NCI-H1048 (cell line): ENCODE measurements at regions not wholly inside any gene's neighbourhood (a gene's known extent, or its start where the extent isn't known, plus 50 kb on each side); places are given as distances from the start of the nearest gene placed in this dataset.
"Not testable (repeated sequence)": the region's sequence is repeated elsewhere in the genome, so short reads cannot be mapped to it uniquely, and the experiment has no call there.

Experiments used
- DNase-seq: peaks from one replicate; lab custom pipeline; 2025; lab: John Stamatoyannopoulos, UW

GRCh38 chr2:144124882-144125281, 395.0 kb downstream of the ZEB2 start:
- DNase-seq = no peak

- no peak for DNase-seq
Observed at GRCh38 chr2:144120487-144120886, 399.4 kb downstream of the ZEB2 start.

- DNase-seq = no peak
Observed at GRCh38 chr2:144117086-144117485, 402.8 kb downstream of the ZEB2 start.

- no peak for DNase-seq
Observed at GRCh38 chr2:144115739-144116291, 404.1 kb downstream of the ZEB2 start.

GRCh38 chr2:144114760-144115159, 405.2 kb downstream of the ZEB2 start:
- DNase-seq = no peak

- DNase-seq = no peak
Observed at GRCh38 chr2:144111437-144111836, 408.5 kb downstream of the ZEB2 start.

- not testable (repeated sequence) for DNase-seq
Observed at GRCh38 chr2:144106104-144106503, 413.8 kb downstream of the ZEB2 start.

- DNase-seq = no peak
Observed at GRCh38 chr2:144102386-144102785, 417.5 kb downstream of the ZEB2 start.

GRCh38 chr2:144099780-144100377, 420.0 kb downstream of the ZEB2 start:
- DNase-seq = no peak

- DNase-seq = no peak
Observed at GRCh38 chr2:144099340-144099739, 420.6 kb downstream of the ZEB2 start.

- no peak for DNase-seq
Observed at GRCh38 chr2:144097440-144098225, 422.3 kb downstream of the ZEB2 start.

GRCh38 chr2:144096531-144096930, 423.4 kb downstream of the ZEB2 start:
- no peak for DNase-seq

GRCh38 chr2:144094408-144095151, 425.3 kb downstream of the ZEB2 start:
- no peak for DNase-seq

GRCh38 chr2:144091622-144092021, 428.3 kb downstream of the ZEB2 start:
- DNase-seq = no peak

GRCh38 chr2:144088863-144089262, 431.1 kb downstream of the ZEB2 start:
- no peak for DNase-seq

- no peak for DNase-seq
Observed at GRCh38 chr2:144086965-144087364, 433.0 kb downstream of the ZEB2 start.

- DNase-seq = no peak
Observed at GRCh38 chr2:144085016-144085415, 434.9 kb downstream of the ZEB2 start.

GRCh38 chr2:144084114-144084661, 435.7 kb downstream of the ZEB2 start:
- DNase-seq = no peak

GRCh38 chr2:144083211-144083610, 436.7 kb downstream of the ZEB2 start:
- no peak for DNase-seq

GRCh38 chr2:144082777-144083176, 437.1 kb downstream of the ZEB2 start:
- DNase-seq = no peak

GRCh38 chr2:144082327-144082726, 437.6 kb downstream of the ZEB2 start:
- DNase-seq = no peak

GRCh38 chr2:144081272-144081671, 438.6 kb downstream of the ZEB2 start:
- no peak for DNase-seq
